ENCODE measurements at regions not wholly inside any gene's neighbourhood (a gene's known extent, or its start where the extent isn't known, plus 50 kb on each side); places are given as distances from the start of the nearest gene placed in this dataset.

DNA sequence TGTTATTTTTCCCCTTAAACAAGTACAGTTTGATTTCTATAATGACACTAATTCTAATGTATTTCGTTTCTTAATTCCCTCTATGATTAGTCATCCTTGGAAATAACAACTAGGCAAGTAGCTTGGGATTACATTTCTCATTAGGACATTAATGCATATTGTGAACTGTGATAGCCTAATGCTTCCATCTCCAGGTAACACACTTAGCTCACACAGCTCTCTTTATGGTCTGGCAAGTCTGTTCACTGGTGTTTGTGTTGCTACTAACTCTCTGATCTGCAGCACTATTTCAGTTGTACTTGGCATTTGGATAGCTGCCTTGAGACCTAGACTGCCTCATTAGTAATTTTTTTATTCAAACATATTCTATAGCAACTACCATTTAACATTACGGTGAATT, 853.2 kb downstream of the SORCS3 start:
- TF ChIP-seq, protein P1, sequence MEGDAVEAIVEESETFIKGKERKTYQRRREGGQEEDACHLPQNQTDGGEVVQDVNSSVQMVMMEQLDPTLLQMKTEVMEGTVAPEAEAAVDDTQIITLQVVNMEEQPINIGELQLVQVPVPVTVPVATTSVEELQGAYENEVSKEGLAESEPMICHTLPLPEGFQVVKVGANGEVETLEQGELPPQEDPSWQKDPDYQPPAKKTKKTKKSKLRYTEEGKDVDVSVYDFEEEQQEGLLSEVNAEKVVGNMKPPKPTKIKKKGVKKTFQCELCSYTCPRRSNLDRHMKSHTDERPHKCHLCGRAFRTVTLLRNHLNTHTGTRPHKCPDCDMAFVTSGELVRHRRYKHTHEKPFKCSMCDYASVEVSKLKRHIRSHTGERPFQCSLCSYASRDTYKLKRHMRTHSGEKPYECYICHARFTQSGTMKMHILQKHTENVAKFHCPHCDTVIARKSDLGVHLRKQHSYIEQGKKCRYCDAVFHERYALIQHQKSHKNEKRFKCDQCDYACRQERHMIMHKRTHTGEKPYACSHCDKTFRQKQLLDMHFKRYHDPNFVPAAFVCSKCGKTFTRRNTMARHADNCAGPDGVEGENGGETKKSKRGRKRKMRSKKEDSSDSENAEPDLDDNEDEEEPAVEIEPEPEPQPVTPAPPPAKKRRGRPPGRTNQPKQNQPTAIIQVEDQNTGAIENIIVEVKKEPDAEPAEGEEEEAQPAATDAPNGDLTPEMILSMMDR (conservative IDR thresholded peaks at IDR 0.05; ENCODE audit: low read depth, low read length) = no peak
- TF ChIP-seq RAD21 (IDR thresholded peaks at IDR 0.05; ENCODE audit: low read length) (no peak), POLR2A (IDR thresholded peaks at IDR 0.05; ENCODE audit: low read depth, low read length) (no peak)
- TF ChIP-seq, protein P2, sequence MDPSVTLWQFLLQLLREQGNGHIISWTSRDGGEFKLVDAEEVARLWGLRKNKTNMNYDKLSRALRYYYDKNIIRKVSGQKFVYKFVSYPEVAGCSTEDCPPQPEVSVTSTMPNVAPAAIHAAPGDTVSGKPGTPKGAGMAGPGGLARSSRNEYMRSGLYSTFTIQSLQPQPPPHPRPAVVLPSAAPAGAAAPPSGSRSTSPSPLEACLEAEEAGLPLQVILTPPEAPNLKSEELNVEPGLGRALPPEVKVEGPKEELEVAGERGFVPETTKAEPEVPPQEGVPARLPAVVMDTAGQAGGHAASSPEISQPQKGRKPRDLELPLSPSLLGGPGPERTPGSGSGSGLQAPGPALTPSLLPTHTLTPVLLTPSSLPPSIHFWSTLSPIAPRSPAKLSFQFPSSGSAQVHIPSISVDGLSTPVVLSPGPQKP (IDR thresholded peaks at IDR 0.05; ENCODE audit: borderline replicate concordance, low read depth, low read length) = no peak
